ENCODE measurements at regions not wholly inside any gene's neighbourhood (a gene's known extent, or its start where the extent isn't known, plus 50 kb on each side); places are given as distances from the start of the nearest gene placed in this dataset.
"Not testable (repeated sequence)": the region's sequence is repeated elsewhere in the genome, so short reads cannot be mapped to it uniquely, and the experiment has no call there.

DNA sequence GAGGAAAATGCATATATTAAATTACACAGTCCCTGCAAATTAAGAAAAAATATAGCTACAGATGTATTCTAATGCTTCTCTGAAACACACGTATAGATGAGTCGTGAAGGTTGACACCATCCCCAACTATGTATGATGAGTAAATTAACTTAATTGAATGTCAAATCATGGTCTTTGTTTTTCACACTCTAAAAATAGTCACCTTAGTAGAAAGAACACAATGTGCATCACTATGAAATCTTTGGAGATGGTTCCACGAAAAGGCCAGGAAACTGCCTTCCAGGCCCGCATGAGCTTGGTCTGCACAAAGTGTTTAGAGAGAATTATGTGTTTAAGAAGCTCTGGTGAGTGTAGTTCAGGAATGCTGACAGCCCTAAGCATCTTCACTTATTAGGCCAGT is 313.4 kb upstream of the IL12A start:
- DNase-seq, result no peak
- ATAC-seq, result peak; percentile 58
- intact Hi-C loops (cut with micrococcal nuclease), result no loop called here

GRCh38 chr3:159679900-159680299 is 308.7 kb upstream of the IL12A start:
- ATAC-seq, result no peak
- intact Hi-C loops (cut with micrococcal nuclease), result no loop called here
- no peak for DNase-seq

GRCh38 chr3:159681717-159682116 is 306.9 kb upstream of the IL12A start:
- ATAC-seq; intact Hi-C loops (cut with micrococcal nuclease); DNase-seq: not testable (repeated sequence)

- DNase-seq, result no peak
- intact Hi-C loops (cut with micrococcal nuclease), result no loop called here
These were observed 302.8 kb upstream of the IL12A start for GRCh38 chr3:159685801-159686200.

GRCh38 chr3:159693226-159693625 is 295.4 kb upstream of the IL12A start:
- intact Hi-C loops (cut with micrococcal nuclease), result no loop called here
- ATAC-seq, result no peak
- no peak for DNase-seq

More at GRCh38 chr3:159685801-159686200, 302.8 kb upstream of the IL12A start:
- no peak for ATAC-seq

DNA sequence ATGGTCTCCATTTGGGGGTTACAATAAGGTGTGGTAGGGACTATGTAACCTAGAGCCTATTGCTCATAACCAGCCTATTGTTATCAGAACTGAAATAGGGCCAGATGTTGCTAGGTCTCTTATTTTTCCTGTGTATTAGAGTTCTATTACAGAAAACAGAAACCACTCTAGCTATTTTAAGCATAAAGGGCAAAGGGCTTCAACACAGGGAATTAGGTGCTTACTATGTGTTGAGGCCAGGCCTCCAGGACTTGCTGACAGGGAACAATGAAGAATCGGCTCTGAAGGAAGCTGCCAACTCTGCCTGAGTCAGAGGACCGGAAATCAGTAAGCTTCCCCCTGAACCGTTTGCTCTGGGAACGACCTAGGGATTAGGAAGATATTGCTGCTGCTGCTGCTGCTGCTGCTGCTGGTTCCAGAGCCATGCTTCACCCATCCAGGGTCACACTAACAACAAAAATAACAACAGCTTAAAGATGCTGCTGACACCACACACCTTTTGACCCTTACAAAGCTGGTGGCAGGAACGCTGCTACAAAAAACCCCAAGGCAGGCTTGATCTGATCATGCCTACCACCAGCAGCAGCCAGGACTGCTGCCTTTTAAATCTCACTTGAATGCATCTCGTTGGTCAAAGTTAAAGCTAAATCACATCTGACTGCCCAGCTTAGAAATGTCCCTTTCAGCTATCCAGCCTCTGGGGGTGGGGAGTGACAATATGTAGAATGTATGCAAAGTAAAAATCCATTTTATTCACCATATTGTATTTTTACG is 276.9 kb upstream of the IL12A start:
- DNase-seq (peak; percentile 28), ATAC-seq (peak; percentile 94)
- intact Hi-C loops (cut with micrococcal nuclease), result no loop called here

DNA sequence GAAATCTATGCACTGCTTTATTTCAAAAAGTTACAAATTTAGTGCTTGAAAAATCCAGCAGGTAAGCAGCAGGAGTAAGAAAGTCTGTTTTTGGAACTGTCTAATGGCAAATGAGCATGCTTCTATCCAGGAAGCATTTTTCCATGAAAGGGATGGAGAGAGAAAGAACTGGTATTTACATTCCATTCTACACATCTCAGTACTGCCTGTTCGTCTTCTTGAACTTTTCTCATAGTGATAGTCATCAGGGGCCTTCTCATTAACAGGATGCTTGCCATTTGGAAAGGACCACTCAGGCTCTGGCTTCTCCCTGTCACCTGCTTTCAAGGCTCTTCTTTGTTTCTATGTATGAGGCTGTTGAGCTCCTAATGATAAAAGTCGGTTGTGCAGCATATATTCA is 267.3 kb upstream of the IL12A start:
- ATAC-seq (no peak), DNase-seq (no peak)
- intact Hi-C loops (cut with micrococcal nuclease), result no loop called here

DNA sequence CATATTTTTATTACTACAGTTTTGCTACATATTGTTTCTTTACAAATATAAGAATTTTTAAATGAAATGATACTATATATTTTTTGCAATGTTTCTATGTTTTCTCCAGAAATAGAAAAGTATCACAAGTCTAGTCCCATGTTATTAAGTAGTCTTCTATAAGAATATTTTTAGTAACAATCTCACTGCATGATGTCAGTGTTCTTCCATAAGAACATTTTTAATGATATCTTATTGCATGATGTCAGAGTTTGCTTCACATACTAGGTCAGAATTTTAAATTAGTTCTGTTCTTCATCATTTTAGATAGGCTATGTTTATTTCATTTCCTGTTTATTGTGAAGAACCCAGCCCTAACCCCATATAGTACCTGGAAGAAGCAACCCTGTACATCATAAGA is 265.3 kb upstream of the IL12A start:
- DNase-seq (no peak), ATAC-seq (no peak)
- intact Hi-C loops (cut with micrococcal nuclease), result no loop called here

DNA sequence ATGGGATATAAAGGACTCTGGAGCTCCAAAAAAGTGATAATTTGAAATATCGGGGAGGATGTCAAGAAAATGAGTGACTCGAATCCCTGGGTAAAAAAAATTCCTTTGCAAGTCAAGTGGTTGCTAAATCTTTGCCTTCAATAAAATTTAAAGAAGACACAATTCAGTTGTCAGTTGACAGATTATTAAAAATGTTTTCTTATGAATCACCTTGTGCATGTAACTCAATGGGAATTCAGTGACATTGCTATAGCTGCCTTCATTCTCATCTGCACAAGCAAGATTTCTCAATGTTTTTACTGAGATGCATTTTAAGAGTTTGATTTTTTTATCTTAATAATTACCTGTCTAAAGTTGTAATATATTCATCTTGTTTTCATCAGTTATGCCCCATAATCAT is 264.0 kb upstream of the IL12A start:
- no peak for ATAC-seq
- intact Hi-C loops (cut with micrococcal nuclease), result no loop called here
- DNase-seq, result no peak

DNA sequence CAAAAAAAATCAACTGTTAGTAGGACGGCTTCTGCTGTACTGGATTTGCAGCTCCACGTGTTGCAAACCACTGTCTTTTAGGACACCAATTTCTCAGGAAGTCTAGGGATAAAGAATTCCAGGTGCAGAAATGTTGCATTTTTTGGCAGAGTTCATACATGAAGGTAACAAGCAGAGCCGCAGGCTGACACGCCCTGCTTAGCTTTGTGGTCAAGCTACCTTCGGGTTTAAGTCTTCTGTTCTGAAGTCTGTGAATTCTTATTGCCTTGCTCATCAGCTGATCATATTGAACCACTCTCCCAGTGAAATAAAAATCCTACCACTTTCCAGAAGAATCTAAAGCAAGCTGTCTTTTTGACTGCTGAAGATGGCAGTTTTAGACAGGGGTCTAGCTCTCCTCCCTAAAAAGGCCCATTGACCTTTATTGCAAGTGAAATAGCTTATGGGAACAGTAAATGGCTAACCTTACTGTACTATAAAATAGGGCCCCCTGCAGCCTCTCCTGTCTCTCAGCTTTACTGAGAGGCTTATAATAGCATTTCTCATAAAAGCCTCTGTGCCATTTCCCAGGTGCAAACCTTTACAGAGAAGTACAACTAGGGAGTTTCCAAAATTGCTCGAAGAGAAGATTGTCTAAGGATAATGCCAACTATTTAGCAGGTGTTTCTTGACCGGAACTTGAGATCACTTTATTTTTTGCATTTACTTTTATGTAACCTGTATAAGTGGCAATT is 262.2 kb upstream of the IL12A start:
- DNase-seq (no peak), ATAC-seq (no peak)
- intact Hi-C loops (cut with micrococcal nuclease), result no loop called here

DNA sequence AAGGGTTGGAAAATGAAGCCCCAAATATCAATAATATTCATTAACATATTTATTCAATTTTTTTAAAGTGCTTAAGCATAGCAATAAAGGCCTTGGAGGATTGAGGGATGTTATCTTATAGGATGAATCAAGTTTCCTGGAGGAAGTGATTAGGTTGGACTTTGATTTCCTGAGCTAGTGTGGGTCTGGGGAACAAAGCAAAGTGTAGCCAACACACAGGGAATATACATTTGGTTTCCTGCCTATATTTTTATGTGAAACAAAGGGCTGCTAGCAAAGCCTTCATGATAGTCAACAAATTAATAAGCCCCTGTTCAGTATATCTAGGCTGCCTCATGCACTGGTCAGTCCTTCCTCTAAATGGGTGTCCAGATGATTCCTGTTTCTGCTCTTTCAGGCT is 261.1 kb upstream of the IL12A start:
- intact Hi-C loops (cut with micrococcal nuclease), result no loop called here
- no peak for ATAC-seq
- DNase-seq, result no peak

DNA sequence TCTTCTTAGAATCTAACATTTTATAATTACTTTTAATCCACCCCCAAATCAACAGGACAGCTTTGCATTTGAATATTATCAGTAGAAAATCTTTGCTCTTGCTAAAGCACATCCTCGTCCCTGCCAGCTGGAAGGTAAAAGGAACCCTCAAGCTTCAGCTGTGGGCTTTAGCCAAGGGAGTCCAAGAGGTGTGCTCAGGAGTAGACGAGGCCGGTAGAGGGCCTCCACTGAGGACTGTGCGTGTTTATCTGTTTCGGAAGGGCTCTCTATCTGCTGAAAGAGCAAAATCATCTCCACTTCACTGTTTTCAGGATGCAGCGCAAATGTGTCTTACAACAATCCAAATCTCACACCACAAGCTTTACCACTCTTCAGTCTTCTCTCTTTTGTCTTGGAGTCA is 257.4 kb upstream of the IL12A start:
- no peak for ATAC-seq
- no peak for DNase-seq
- intact Hi-C loops (cut with micrococcal nuclease), result no loop called here

DNA sequence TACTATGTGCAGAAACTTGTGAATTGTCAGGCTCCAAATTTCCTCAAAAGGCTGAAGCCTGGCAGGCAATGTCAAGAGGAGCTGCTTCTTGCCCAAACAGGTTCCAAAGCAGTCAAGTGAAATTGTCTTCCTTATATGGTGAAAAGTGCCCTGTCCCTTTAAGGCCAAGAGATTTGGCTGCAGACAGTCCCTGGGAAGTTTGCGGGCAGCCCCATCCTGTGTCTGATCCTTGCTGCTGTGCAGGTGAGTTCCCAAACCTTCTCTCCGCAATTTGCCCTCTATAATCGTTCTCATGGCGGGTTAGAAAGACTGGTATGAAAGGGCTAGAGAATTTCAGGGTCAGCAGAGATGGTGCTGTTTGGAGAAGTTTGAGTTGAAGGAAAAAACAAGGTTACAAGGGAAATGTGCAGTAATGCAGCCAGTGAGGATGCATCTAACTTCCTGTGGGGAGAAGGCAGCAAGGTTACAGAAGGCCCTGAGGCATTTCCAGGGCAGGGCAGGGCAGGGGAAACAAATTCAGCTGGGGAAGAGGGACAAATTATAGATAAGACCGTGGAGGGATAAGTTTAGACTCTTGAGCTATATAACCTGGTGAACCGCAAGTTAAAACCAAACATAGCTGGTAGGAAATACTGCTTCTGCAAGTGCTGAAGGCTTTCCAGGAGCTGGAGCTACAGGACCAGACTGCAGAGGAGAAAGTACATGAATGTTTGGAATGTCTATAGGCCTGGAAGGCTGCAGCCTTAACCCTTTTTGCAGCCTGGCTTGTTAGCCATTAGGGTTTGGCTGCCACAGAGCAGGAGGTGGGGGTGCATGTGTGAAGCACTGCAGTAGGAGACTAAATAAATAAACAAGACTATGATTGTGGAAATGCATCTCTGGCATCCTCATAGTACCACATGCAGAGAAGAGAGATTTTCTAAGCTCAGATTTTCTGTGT is 256.2 kb upstream of the IL12A start:
- ATAC-seq, result peak; percentile 90
- DNase-seq, result peak; percentile 36
- intact Hi-C loops (cut with micrococcal nuclease), result no loop called here

DNA sequence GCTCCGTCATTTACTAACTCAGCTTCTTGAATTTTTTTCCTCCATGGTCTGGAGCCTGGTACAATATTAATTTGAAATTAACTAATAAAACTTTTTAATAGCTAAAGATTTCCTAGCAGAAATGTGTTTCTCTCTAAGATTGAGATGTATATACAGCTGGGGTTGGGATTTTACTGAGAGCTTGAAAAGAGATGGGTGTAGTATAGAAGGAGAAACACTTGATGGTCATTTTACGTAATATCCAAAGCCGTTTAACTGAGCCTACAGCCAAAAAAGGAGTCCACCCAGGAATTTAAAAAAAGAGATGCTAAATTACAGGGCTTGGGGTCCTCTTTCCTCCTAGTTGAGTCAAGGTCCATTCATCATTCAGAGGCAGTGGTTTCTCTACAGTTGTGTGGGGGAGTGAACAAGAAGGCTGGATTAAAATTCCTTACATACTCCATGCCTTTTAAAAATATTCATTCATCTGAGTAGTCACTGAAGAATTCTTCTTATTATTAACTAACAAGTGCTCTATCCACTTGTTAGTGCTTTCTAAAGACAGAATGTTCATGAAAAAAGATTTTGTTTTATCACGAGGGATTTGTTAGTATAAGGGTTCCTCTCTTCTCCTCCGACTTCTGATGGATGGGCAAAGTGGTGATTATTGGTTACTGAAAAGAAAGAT is 255.3 kb upstream of the IL12A start:
- ATAC-seq (no peak), DNase-seq (no peak)
- intact Hi-C loops (cut with micrococcal nuclease), result no loop called here

GRCh38 chr3:159734681-159735080 is 254.0 kb upstream of the IL12A start:
- DNase-seq (no peak), ATAC-seq (no peak)
- intact Hi-C loops (cut with micrococcal nuclease), result no loop called here

DNA sequence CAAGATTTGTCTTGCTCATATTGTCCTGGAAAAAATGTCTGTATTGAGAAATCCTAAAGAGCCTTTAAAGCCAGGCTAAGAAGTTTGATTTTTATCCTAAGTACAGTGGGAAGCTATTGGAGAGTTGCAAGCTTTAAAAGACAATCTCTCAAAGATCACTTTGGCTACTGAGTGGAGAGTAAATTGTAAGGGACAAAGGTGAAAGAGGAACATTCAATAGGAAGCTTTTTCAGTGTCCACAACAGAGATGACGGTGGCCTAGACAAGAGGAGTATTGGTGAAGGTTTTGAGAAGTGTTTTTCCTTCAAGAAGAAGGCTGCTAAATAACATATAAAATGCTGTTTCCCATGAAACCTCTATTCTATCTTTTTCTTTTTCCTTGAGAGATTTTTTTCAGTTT is 249.5 kb upstream of the IL12A start:
- intact Hi-C loops (cut with micrococcal nuclease), result no loop called here
- DNase-seq, result no peak
- no peak for ATAC-seq

GRCh38 chr3:159739969-159740368 is 248.7 kb upstream of the IL12A start:
- no peak for ATAC-seq
- intact Hi-C loops (cut with micrococcal nuclease), result no loop called here
- DNase-seq, result no peak

DNA sequence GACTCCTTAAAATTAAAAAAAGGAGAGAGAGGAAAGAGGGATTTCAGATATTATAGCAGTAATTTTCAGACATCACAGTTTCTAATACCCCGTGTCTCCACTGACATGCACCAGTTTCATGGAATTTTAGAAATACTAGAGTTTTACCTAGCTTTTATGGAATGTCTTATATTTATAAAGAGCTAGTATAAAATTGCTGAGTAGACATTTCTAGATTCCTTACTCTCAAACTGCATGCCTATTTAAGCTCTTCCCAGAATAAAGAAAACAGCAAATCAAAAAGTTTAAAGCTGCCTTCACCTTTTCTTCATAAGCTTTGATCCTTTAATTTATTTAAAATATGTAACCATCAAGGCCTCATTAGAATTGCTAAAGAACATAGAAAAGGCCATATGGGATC is 247.4 kb upstream of the IL12A start:
- no peak for ATAC-seq
- DNase-seq, result no peak
- intact Hi-C loops (cut with micrococcal nuclease), result no loop called here

DNA sequence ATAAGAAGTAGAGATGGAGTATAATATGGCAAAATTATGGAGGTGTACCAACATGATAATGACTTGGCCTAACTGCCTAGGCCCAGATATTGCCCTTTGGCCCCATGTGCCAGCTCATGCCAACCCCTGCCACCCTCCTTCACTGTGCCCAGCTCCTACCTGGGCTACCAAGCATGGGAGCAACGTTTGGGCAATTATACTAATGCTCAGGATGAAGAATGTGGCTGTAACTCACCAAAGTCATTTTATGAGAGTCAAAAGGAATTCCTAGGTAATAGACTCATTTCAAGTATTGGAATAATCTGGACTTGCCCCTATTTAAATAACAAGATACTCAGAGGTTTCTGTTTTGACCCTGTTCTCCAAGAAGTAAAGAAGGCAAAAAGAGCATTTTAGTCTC is 240.2 kb upstream of the IL12A start:
- ATAC-seq (no peak), DNase-seq (no peak)
- intact Hi-C loops (cut with micrococcal nuclease), result no loop called here

Data from left ventricle myocardium superior (tissue), 1 donor.